Effector memory CD8-positive, alpha-beta T cell (primary cell): ENCODE measurements at regions not wholly inside any gene's neighbourhood (a gene's known extent, or its start where the extent isn't known, plus 50 kb on each side); places are given as distances from the start of the nearest gene placed in this dataset.
A peak's percentile ranks its signal among the peaks of the same experiment; 100 is the strongest.

ENCODE experiments used
- ATAC-seq: fragments of 150-1000 bp; cut with Tn5 transposase; replicated peaks from 2 replicates; pipeline ENCODE4 v1.10.0; 2021; ENCODE audit warnings: mild to moderate bottlenecking, moderate library complexity
- DNase-seq, 3 experiments: peaks; one replicate each; pipeline ENCODE4 v3.0.0; 2021
- H3K27ac Mint-ChIP-seq, 2 donors: one replicate each; pipeline ENCODE4 v1.8.0; 2022; ENCODE audit warnings: mild to moderate bottlenecking in 2 of 2, mixed read lengths in 2 of 2, moderate library complexity in 2 of 2
- H3K27me3 Mint-ChIP-seq, 2 donors: one replicate each; pipeline ENCODE4 v1.8.0; 2022; ENCODE audit warnings: mixed read lengths in 2 of 2
- H3K36me3 Mint-ChIP-seq: one replicate; pipeline ENCODE4 v1.8.0; 2022; ENCODE audit warnings: mild to moderate bottlenecking, moderate library complexity, mixed read lengths; ENCODE audit not compliant: insufficient read depth
- H3K4me1 Mint-ChIP-seq, 2 donors: one replicate each; pipeline ENCODE4 v1.8.0; 2022; ENCODE audit warnings: low read depth in 2 of 2, mixed read lengths in 2 of 2
- H3K4me3 Mint-ChIP-seq, 2 donors: one replicate each; pipeline ENCODE4 v1.8.0; 2022; ENCODE audit warnings: mild to moderate bottlenecking in 2 of 2, mixed read lengths in 2 of 2, moderate library complexity in 2 of 2
- H3K9me3 Mint-ChIP-seq, 2 donors: one replicate each; pipeline ENCODE4 v1.8.0; 2022; ENCODE audit warnings: mixed read lengths in 2 of 2

DNA sequence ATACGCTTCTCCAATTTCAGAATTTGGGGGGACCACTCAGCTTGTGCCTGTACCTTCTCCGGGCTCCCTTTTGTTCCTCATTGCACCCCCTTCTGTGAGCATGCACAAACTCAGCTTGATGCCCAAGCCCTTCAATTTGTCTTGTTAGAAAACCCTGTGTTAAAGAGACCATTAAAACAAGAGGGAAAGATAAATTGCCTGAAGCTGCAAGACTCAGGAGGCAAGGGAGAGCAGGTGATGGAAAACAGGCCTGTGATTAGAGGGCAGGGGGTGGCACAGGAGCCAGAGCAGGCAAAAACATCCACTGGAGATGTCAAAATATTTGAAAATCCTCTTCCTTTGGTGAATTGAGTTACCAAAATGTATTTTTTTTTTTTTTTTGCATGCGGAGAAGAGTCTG lies 121.7 kb downstream of the MIAT start:
- H3K4me3 Mint-ChIP-seq, result no peak overlapping the region
- peaks cover 0 to 2% of the 10 kb centered on the region in 2 donors for H3K9me3 Mint-ChIP-seq
- H3K27me3 Mint-ChIP-seq, result no peaks in the 10 kb centered on the region
- ATAC-seq (no peak), DNase-seq (no peak)
- H3K27ac Mint-ChIP-seq, result no peak overlapping the region
- no peaks in the 10 kb centered on the region for H3K4me1 Mint-ChIP-seq
- H3K36me3 Mint-ChIP-seq, result peaks cover 47% of the 10 kb centered on the region

GRCh38 chr22:26779929-26780328 lies 122.5 kb downstream of the MIAT start:
- ATAC-seq, result no peak
- no peak overlapping the region for H3K4me3 Mint-ChIP-seq
- H3K27me3 Mint-ChIP-seq, result no peaks in the 10 kb centered on the region
- H3K9me3 Mint-ChIP-seq, result peaks cover 0 to 2% of the 10 kb centered on the region in 2 donors
- H3K36me3 Mint-ChIP-seq, result peaks cover 43% of the 10 kb centered on the region
- no peak for DNase-seq
- H3K27ac Mint-ChIP-seq, result no peak overlapping the region
- H3K4me1 Mint-ChIP-seq, result no peaks in the 10 kb centered on the region

DNA sequence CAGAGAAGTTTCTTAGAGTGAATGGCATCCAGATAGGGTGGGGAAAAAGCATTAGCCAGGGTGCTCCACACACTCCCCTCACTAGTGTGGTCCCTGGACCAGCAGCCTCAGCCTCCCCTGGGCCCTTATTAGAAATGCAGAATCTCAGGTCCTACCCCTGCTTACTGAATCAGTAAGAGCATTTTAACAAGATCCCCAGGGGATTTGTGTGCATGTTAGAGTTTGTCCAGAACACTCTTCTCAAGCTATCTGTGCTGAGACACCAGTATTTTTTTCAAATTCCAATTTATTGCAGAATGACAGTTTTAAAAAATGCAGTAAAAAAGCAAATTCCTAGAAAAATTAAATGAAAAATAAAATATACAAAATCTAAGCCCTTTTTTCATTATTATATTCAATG lies 123.1 kb downstream of the MIAT start:
- H3K27ac Mint-ChIP-seq, result no peak overlapping the region
- H3K4me3 Mint-ChIP-seq, result no peak overlapping the region
- DNase-seq (no peak), ATAC-seq (no peak)
- H3K27me3 Mint-ChIP-seq, result no peaks in the 10 kb centered on the region
- no peaks in the 10 kb centered on the region for H3K4me1 Mint-ChIP-seq
- no peaks in the 10 kb centered on the region for H3K9me3 Mint-ChIP-seq
- peaks cover 38% of the 10 kb centered on the region for H3K36me3 Mint-ChIP-seq

DNA sequence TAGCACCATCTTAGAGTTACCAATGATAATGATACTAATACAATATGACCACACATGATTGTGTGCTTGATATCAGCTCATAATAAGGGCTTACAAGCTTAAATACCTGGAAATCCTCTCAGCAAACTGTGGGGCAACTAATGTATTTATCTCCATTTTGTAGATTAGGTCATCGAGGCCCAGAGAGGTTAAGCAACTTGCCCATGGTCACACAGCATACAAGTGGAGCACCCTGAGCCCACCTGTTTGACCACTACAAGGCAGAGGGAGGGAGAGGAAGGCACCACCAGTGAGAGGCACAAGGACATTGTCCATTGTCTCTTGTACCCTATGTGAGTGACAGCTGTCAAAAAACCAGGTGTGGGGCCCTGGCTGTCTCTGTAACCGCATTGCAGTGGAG lies 123.7 kb downstream of the MIAT start:
- DNase-seq (no peak), ATAC-seq (no peak)
- no peaks in the 10 kb centered on the region for H3K4me1 Mint-ChIP-seq
- peaks cover 37% of the 10 kb centered on the region for H3K36me3 Mint-ChIP-seq
- no peak overlapping the region for H3K27ac Mint-ChIP-seq
- no peaks in the 10 kb centered on the region for H3K27me3 Mint-ChIP-seq
- H3K4me3 Mint-ChIP-seq, result no peak overlapping the region
- no peaks in the 10 kb centered on the region for H3K9me3 Mint-ChIP-seq

GRCh38 chr22:26781596-26781995 lies 124.2 kb downstream of the MIAT start:
- H3K36me3 Mint-ChIP-seq, result peaks cover 36% of the 10 kb centered on the region
- H3K9me3 Mint-ChIP-seq, result no peaks in the 10 kb centered on the region
- H3K27ac Mint-ChIP-seq, result no peak overlapping the region
- ATAC-seq (no peak), DNase-seq (no peak)
- H3K4me1 Mint-ChIP-seq, result no peaks in the 10 kb centered on the region
- no peak overlapping the region for H3K4me3 Mint-ChIP-seq
- H3K27me3 Mint-ChIP-seq, result no peaks in the 10 kb centered on the region

DNA sequence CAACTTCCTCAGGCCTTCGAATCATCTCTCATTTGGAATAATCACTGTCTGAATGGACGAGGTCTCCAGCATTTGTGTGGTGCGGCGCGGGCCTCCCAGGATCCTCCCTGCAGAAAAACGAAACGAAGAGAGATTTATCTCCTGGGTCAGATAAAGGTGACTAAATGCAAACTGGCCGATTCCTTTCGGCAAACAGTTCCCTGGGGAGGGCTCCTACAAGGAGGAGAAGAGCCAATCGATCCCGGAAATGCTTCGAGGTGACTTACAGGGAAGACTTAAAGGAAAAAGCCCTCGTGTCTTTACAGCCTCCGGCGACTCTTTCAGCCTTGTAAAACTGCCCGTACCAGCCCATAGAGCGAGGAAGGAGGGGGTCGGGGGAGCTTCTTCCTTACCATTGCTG lies 126.5 kb downstream of the MIAT start:
- Mint-ChIP-seq H3K27ac (peak overlapping the region in 1 of 2 donors; percentile 69), H3K27me3 (no peaks in the 10 kb centered on the region), H3K4me1 (no peaks in the 10 kb centered on the region), H3K36me3 (peaks cover 38% of the 10 kb centered on the region), H3K9me3 (no peaks in the 10 kb centered on the region), H3K4me3 (no peak overlapping the region)
- ATAC-seq (no peak), DNase-seq (no peak)

- Mint-ChIP-seq H3K36me3 (peaks cover 32% of the 10 kb centered on the region), H3K9me3 (no peaks in the 10 kb centered on the region), H3K27me3 (no peaks in the 10 kb centered on the region), H3K4me3 (no peak overlapping the region), H3K27ac (peak overlapping the region in 1 of 2 donors; percentile 69), H3K4me1 (no peaks in the 10 kb centered on the region)
- DNase-seq (no peak), ATAC-seq (no peak)
These were observed 127.4 kb downstream of the MIAT start for GRCh38 chr22:26784772-26785171.

- H3K27ac Mint-ChIP-seq, result peak overlapping the region in 1 of 2 donors; percentile 25
- peaks cover 23% of the 10 kb centered on the region for H3K36me3 Mint-ChIP-seq
- H3K4me3 Mint-ChIP-seq, result no peak overlapping the region
- no peak for ATAC-seq
- H3K27me3 Mint-ChIP-seq, result no peaks in the 10 kb centered on the region
- no peak for DNase-seq
- H3K4me1 Mint-ChIP-seq, result no peaks in the 10 kb centered on the region
- no peaks in the 10 kb centered on the region for H3K9me3 Mint-ChIP-seq
These were observed 128.5 kb downstream of the MIAT start for GRCh38 chr22:26785932-26786331.

DNA sequence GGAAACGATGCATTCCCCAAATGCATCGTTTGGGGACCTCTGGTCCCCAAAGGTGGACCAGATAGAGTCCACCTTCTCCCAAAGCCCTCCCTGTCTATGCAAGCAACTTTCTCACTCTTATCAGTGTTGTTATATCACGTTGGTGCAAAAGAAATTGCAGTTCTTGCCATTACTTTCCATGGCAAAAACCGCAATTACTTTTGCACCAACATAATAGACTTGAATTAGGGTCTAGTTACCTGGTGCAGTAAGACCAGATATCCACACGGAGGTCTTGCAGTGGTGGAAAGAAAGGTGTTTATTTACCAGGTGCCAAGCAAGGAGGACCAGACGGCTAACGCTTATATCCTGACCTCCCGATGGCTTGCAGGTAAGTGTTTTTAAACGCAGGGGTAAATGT lies 129.0 kb downstream of the MIAT start:
- peaks cover 23% of the 10 kb centered on the region for H3K36me3 Mint-ChIP-seq

GRCh38 chr22:26789951-26790350 lies 132.6 kb downstream of the MIAT start:
- Mint-ChIP-seq H3K27me3 (no peaks in the 10 kb centered on the region), H3K27ac (no peak overlapping the region), H3K9me3 (no peaks in the 10 kb centered on the region), H3K36me3 (peaks cover 13% of the 10 kb centered on the region), H3K4me3 (no peak overlapping the region), H3K4me1 (no peaks in the 10 kb centered on the region)
- DNase-seq (no peak), ATAC-seq (no peak)

More for the DNA sequence above, 129.0 kb downstream of the MIAT start:
- H3K4me3 Mint-ChIP-seq, result no peak overlapping the region
- DNase-seq, result no peak
- no peaks in the 10 kb centered on the region for H3K27me3 Mint-ChIP-seq
- no peak overlapping the region for H3K27ac Mint-ChIP-seq
- no peak for ATAC-seq
- no peaks in the 10 kb centered on the region for H3K9me3 Mint-ChIP-seq
- H3K4me1 Mint-ChIP-seq, result no peaks in the 10 kb centered on the region

DNA sequence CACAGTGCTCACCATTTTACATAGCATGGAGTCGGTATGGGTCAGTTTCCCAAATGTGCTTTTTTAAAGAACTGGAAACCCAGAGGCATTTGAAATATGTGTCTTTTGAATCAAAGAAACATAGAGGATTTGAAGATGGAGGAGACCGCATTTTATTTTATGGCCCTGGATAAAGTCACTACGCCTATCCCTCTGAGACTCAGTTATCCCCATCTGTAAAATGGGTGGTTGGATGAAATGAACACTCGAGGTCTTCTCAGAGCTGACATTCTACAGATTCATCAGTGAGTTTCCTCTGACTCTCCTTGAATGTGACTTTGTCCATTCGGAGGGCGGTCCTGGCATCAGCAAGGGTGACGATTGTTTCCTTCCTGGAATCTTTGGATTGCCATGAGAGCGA lies 135.1 kb downstream of the MIAT start:
- no peak overlapping the region for H3K4me3 Mint-ChIP-seq
- peaks cover 6% of the 10 kb centered on the region for H3K36me3 Mint-ChIP-seq
- no peaks in the 10 kb centered on the region for H3K4me1 Mint-ChIP-seq
- H3K27me3 Mint-ChIP-seq, result no peaks in the 10 kb centered on the region
- H3K27ac Mint-ChIP-seq, result no peak overlapping the region
- ATAC-seq (no peak), DNase-seq (no peak)
- H3K9me3 Mint-ChIP-seq, result no peaks in the 10 kb centered on the region

DNA sequence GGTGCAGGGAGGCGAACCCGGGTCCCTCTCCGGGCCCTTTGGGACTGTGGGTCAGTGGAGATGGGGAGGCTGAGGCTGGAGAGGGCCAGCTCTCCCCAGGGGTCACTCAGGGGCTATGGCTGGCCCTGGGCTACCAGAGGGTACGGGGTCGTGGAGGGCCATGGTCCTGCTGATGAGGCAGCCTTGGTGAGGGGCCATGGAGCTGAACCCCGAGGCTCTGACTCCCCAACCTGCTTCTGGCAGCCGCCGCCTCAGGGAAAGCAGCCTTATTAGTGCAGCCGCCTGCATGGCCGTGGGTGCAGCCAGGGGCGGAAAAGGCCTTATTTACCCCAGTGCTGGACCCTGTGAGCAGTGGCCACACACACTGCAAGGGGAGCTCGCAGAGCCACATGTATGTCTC lies 139.4 kb downstream of the MIAT start:
- ATAC-seq (no peak), DNase-seq (no peak)
- Mint-ChIP-seq H3K4me1 (no peaks in the 10 kb centered on the region), H3K36me3 (no peaks in the 10 kb centered on the region), H3K4me3 (no peak overlapping the region), H3K27ac (no peak overlapping the region), H3K27me3 (no peaks in the 10 kb centered on the region), H3K9me3 (no peaks in the 10 kb centered on the region)

DNA sequence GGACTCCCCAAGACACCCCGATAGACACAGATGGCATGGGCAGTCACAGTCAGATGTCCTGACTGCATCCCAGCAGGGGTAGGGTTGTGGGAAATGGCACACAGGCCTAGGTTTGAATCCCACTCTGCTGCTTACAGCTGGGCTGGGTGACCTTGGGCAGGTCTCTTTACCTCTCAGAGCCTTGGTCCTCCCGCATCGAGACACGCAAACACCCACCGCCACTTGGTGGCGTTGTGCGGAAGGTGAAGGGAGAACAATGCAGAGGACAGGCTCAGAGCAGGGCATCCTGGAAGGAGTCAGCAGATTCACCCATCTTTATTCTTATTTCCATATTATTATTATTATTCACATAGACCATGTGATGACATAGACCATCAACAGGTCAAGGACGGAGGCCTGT lies 140.5 kb downstream of the MIAT start:
- Mint-ChIP-seq H3K36me3 (no peaks in the 10 kb centered on the region), H3K27me3 (no peaks in the 10 kb centered on the region), H3K9me3 (no peaks in the 10 kb centered on the region), H3K27ac (no peak overlapping the region), H3K4me3 (no peak overlapping the region), H3K4me1 (no peaks in the 10 kb centered on the region)
- DNase-seq (no peak), ATAC-seq (no peak)

- no peak overlapping the region for H3K27ac Mint-ChIP-seq
- H3K36me3 Mint-ChIP-seq, result no peaks in the 10 kb centered on the region
- no peak for DNase-seq
- no peak for ATAC-seq
- H3K9me3 Mint-ChIP-seq, result no peaks in the 10 kb centered on the region
- no peak overlapping the region for H3K4me3 Mint-ChIP-seq
- no peaks in the 10 kb centered on the region for H3K27me3 Mint-ChIP-seq
- no peaks in the 10 kb centered on the region for H3K4me1 Mint-ChIP-seq
These were observed 141.2 kb downstream of the MIAT start for GRCh38 chr22:26798462-26799065.

DNA sequence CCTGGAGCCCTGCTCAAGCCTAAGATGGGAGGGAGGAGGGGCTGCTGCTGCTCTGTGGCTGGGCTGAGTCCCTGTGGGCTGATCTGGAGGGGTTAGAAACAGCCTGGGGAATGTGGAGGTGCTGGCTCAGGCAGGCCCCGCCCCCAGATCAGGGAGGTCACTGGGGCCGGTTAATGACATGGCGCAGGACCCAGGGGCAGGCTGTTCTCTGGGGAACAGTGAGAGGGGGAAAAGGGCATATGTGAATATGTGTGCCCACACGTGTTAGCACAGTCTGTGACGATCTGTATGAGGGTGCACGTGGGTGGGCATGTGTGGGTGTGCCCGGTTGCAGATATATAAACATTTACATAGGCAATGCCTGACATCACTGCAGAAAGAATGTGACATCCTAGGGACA lies 143.5 kb downstream of the MIAT start:
- Mint-ChIP-seq H3K4me1 (no peaks in the 10 kb centered on the region), H3K27ac (peak overlapping the region in 1 of 2 donors; percentile 74), H3K27me3 (no peaks in the 10 kb centered on the region), H3K4me3 (no peak overlapping the region), H3K36me3 (no peaks in the 10 kb centered on the region), H3K9me3 (no peaks in the 10 kb centered on the region)
- ATAC-seq (no peak), DNase-seq (no peak)
